ENCODE measurements at regions not wholly inside any gene's neighbourhood (a gene's known extent, or its start where the extent isn't known, plus 50 kb on each side); places are given as distances from the start of the nearest gene placed in this dataset.
A peak's percentile ranks its signal among the peaks of the same experiment; 100 is the strongest.

DNA sequence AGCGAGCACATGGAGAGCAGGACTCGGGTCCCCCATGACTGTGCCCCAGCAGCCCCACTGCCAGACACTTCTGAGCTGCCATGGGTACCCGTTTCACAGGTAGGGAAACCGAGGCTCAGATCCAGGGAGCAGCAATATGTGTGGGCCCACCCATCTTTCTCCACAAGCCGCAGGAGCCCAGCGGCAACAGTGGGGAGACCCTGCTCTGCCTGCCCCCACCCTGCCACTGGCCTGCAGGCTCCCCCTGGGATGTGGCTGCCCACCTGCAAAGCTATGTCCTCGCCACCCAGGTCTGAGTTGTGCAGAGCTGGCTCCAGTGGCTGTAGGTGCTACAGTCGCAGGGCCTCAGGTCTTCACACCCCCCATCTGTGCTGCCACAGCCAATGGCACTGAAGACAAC, 50.6 kb upstream of the C1QTNF9B start:
- H3K27me3 ChIP-seq (ENCODE audit: control insufficient read depth, insufficient read depth, low read length) = no peaks in the 10 kb centered on the region
- no peak overlapping the region for H3K4me3 ChIP-seq (ENCODE audit: low read depth, low read length)
- no peak overlapping the region for H3K9ac ChIP-seq (ENCODE audit: low read depth, low read length)
- no peaks in the 10 kb centered on the region for H3K4me1 ChIP-seq (ENCODE audit: control insufficient read depth, insufficient read depth, low read length)
- H3K9me3 ChIP-seq (ENCODE audit: control insufficient read depth, insufficient read depth, low read length) = no peaks in the 10 kb centered on the region
- H3K36me3 ChIP-seq (ENCODE audit: control insufficient read depth, insufficient read depth, low read length) = no peaks in the 10 kb centered on the region

DNA sequence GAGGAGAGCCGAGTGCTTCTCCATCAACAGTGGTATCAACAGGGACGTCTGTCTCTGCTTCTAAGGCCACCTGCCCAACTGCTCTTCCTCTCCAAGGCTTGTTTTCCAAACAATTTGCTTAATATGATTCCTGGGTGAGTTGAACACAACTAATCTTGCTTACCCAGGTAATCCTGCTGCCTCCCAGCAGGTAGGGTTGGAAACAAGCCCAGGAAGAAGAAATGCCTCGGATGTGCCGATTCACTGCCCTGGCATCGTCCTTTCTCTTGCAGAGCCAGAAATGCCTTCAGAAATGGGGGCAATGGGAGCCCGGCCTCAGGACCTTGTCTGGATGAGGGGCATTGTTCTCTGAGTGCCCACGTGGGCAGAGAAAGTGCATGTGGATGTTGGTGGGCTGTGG, 51.9 kb upstream of the C1QTNF9B start:
- H3K27me3 ChIP-seq (ENCODE audit: control insufficient read depth, insufficient read depth, low read length) = no peaks in the 10 kb centered on the region
- H3K4me1 ChIP-seq (ENCODE audit: control insufficient read depth, insufficient read depth, low read length) = no peaks in the 10 kb centered on the region
- no peaks in the 10 kb centered on the region for H3K36me3 ChIP-seq (ENCODE audit: control insufficient read depth, insufficient read depth, low read length)

DNA sequence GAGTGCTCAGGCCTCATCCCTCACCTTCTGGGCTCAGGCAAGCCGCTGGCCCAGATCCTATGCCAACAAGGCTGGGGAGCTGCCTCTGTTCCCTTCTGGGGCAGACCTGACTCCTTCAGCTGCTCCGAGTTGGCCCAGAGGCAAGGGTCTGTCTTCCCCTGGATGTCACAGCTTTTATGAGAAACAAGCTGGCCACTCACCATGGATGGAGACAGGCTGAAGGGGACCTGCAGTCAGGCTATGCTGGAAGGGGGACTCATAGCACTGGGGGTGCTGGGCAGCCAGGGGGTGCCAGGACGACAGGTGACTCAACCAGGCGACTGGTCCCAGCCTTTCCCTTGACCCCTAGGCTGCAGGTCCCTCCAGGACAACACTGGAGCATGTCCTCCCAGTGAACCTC, 52.4 kb upstream of the C1QTNF9B start:
- Histone ChIP-seq H3K36me3 (ENCODE audit: control insufficient read depth, insufficient read depth, low read length) (no peaks in the 10 kb centered on the region), H3K4me1 (ENCODE audit: control insufficient read depth, insufficient read depth, low read length) (no peaks in the 10 kb centered on the region)

More for the DNA sequence above, 51.9 kb upstream of the C1QTNF9B start:
- Histone ChIP-seq H3K4me3 (ENCODE audit: low read depth, low read length) (no peak overlapping the region), H3K9me3 (ENCODE audit: control insufficient read depth, insufficient read depth, low read length) (no peaks in the 10 kb centered on the region), H3K9ac (ENCODE audit: low read depth, low read length) (no peak overlapping the region)

GRCh38 chr13:23950736-23951510, 53.6 kb upstream of the C1QTNF9B start:
- no peaks in the 10 kb centered on the region for H3K9me3 ChIP-seq (ENCODE audit: control insufficient read depth, insufficient read depth, low read length)
- no peak overlapping the region for H3K4me3 ChIP-seq (ENCODE audit: low read depth, low read length)
- no peaks in the 10 kb centered on the region for H3K36me3 ChIP-seq (ENCODE audit: control insufficient read depth, insufficient read depth, low read length)
- no peaks in the 10 kb centered on the region for H3K4me1 ChIP-seq (ENCODE audit: control insufficient read depth, insufficient read depth, low read length)
- H3K9ac ChIP-seq (ENCODE audit: low read depth, low read length) = no peak overlapping the region
- H3K27me3 ChIP-seq (ENCODE audit: control insufficient read depth, insufficient read depth, low read length) = no peaks in the 10 kb centered on the region

More for the DNA sequence above, 52.4 kb upstream of the C1QTNF9B start:
- Histone ChIP-seq H3K4me3 (ENCODE audit: low read depth, low read length) (no peak overlapping the region), H3K27me3 (ENCODE audit: control insufficient read depth, insufficient read depth, low read length) (no peaks in the 10 kb centered on the region), H3K9ac (ENCODE audit: low read depth, low read length) (no peak overlapping the region), H3K9me3 (ENCODE audit: control insufficient read depth, insufficient read depth, low read length) (no peaks in the 10 kb centered on the region)

DNA sequence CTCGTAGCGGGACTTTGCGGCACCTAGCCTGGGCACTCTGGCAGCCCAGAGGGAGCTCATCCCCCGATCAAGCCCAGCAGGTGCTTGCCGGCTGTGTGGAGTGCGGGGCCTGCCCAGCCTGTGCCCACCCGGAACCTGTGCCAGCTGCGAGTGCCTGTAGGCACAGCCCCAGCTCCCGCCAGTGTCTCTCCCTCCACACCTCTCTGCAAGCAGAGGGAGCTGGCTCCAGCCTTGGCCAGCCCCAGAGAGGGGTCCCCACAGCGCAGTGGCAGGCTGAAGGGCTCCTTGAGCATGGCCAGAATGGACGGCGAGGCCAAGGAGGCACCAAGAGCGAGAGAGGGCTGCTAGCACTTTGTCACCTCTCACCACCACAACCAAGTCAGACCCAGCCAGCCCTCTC, 55.5 kb upstream of the C1QTNF9B start:
- Histone ChIP-seq H3K9me3 (ENCODE audit: control insufficient read depth, insufficient read depth, low read length) (no peaks in the 10 kb centered on the region), H3K36me3 (ENCODE audit: control insufficient read depth, insufficient read depth, low read length) (no peaks in the 10 kb centered on the region), H3K4me3 (ENCODE audit: low read depth, low read length) (no peak overlapping the region), H3K27me3 (ENCODE audit: control insufficient read depth, insufficient read depth, low read length) (no peaks in the 10 kb centered on the region), H3K4me1 (ENCODE audit: control insufficient read depth, insufficient read depth, low read length) (no peaks in the 10 kb centered on the region), H3K9ac (ENCODE audit: low read depth, low read length) (no peak overlapping the region)

- no peak overlapping the region for H3K9ac ChIP-seq (ENCODE audit: low read depth, low read length)
- no peaks in the 10 kb centered on the region for H3K9me3 ChIP-seq (ENCODE audit: control insufficient read depth, insufficient read depth, low read length)
- no peaks in the 10 kb centered on the region for H3K36me3 ChIP-seq (ENCODE audit: control insufficient read depth, insufficient read depth, low read length)
- H3K27me3 ChIP-seq (ENCODE audit: control insufficient read depth, insufficient read depth, low read length) = no peaks in the 10 kb centered on the region
- no peak overlapping the region for H3K4me3 ChIP-seq (ENCODE audit: low read depth, low read length)
- H3K4me1 ChIP-seq (ENCODE audit: control insufficient read depth, insufficient read depth, low read length) = no peaks in the 10 kb centered on the region
These were observed 56.7 kb upstream of the C1QTNF9B start for GRCh38 chr13:23953860-23954512.

DNA sequence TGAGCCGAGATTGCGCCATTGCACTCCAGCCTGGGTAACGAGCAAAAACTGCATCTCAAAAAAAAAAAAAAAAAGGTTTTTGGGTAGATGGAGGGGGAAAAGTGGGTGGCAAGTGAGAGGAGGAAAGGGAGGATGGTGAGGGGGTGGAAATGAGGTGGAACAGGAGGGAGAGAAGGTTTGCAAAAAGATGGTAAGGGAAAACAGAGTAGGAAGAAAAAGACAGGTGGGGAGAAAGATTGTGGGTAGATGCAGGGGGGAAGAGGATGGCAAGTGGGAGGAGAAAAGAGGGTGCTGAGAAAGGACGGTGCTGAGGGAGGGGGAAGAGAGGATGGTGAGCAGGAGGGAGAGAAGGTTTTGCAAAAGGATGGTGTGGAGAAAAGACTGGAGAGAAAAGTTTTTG, 57.8 kb upstream of the C1QTNF9B start:
- no peaks in the 10 kb centered on the region for H3K27me3 ChIP-seq (ENCODE audit: control insufficient read depth, insufficient read depth, low read length)

GRCh38 chr13:23956106-23956505, 58.8 kb upstream of the C1QTNF9B start:
- Histone ChIP-seq H3K4me1 (ENCODE audit: control insufficient read depth, insufficient read depth, low read length) (no peaks in the 10 kb centered on the region), H3K4me3 (ENCODE audit: low read depth, low read length) (no peak overlapping the region), H3K27me3 (ENCODE audit: control insufficient read depth, insufficient read depth, low read length) (no peaks in the 10 kb centered on the region), H3K9ac (ENCODE audit: low read depth, low read length) (no peak overlapping the region), H3K9me3 (ENCODE audit: control insufficient read depth, insufficient read depth, low read length) (no peaks in the 10 kb centered on the region), H3K36me3 (ENCODE audit: control insufficient read depth, insufficient read depth, low read length) (no peaks in the 10 kb centered on the region)

More for the DNA sequence above, 57.8 kb upstream of the C1QTNF9B start:
- Histone ChIP-seq H3K4me3 (ENCODE audit: low read depth, low read length) (no peak overlapping the region), H3K36me3 (ENCODE audit: control insufficient read depth, insufficient read depth, low read length) (no peaks in the 10 kb centered on the region), H3K9me3 (ENCODE audit: control insufficient read depth, insufficient read depth, low read length) (no peaks in the 10 kb centered on the region), H3K9ac (ENCODE audit: low read depth, low read length) (no peak overlapping the region), H3K4me1 (ENCODE audit: control insufficient read depth, insufficient read depth, low read length) (no peaks in the 10 kb centered on the region)

- Histone ChIP-seq H3K4me1 (ENCODE audit: control insufficient read depth, insufficient read depth, low read length) (no peaks in the 10 kb centered on the region), H3K9me3 (ENCODE audit: control insufficient read depth, insufficient read depth, low read length) (no peaks in the 10 kb centered on the region), H3K9ac (ENCODE audit: low read depth, low read length) (no peak overlapping the region), H3K36me3 (ENCODE audit: control insufficient read depth, insufficient read depth, low read length) (no peaks in the 10 kb centered on the region), H3K4me3 (ENCODE audit: low read depth, low read length) (no peak overlapping the region), H3K27me3 (ENCODE audit: control insufficient read depth, insufficient read depth, low read length) (no peaks in the 10 kb centered on the region)
These were observed 60.7 kb upstream of the C1QTNF9B start for GRCh38 chr13:23957981-23958380.

- no peak overlapping the region for H3K4me3 ChIP-seq (ENCODE audit: low read depth, low read length)
- H3K36me3 ChIP-seq (ENCODE audit: control insufficient read depth, insufficient read depth, low read length) = no peaks in the 10 kb centered on the region
- H3K27me3 ChIP-seq (ENCODE audit: control insufficient read depth, insufficient read depth, low read length) = no peaks in the 10 kb centered on the region
- no peaks in the 10 kb centered on the region for H3K4me1 ChIP-seq (ENCODE audit: control insufficient read depth, insufficient read depth, low read length)
- H3K9me3 ChIP-seq (ENCODE audit: control insufficient read depth, insufficient read depth, low read length) = no peaks in the 10 kb centered on the region
- H3K9ac ChIP-seq (ENCODE audit: low read depth, low read length) = no peak overlapping the region
These were observed 62.0 kb upstream of the C1QTNF9B start for GRCh38 chr13:23959231-23959862.

DNA sequence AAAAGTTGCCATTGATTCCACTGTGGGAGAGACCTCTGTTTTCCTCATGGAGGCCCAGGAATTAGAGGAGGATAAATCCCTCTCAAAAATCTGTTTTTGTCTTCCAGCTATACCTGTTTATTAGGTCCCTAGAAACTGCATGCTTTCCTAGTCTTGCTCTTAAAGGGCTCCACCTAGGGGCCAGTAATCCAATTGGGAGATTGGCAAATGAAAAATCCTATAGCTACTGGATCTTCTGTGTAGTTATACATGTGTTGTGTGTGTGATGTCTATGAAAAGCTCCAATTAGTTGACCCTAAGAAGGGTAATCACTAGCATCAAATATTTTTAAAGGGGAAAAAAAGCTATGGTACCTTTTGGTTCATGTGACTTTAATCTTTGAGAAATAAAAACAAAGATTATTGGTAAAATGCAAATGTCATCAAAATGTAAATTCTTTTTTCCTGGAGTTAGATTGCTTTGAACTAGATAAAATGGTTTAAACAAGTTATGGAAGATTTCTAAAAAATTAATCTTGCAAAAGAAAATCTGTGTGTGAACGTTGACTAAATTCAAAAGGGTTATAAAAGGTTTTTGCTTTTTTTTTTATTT, 63.4 kb upstream of the C1QTNF9B start:
- Histone ChIP-seq H3K27me3 (ENCODE audit: control insufficient read depth, insufficient read depth, low read length) (no peaks in the 10 kb centered on the region), H3K36me3 (ENCODE audit: control insufficient read depth, insufficient read depth, low read length) (no peaks in the 10 kb centered on the region), H3K4me1 (ENCODE audit: control insufficient read depth, insufficient read depth, low read length) (no peaks in the 10 kb centered on the region), H3K9ac (ENCODE audit: low read depth, low read length) (peak overlapping the region; percentile 1), H3K4me3 (ENCODE audit: low read depth, low read length) (no peak overlapping the region), H3K9me3 (ENCODE audit: control insufficient read depth, insufficient read depth, low read length) (no peaks in the 10 kb centered on the region)
